Endothelial cell (in vitro differentiated cells): ENCODE measurements at regions not wholly inside any gene's neighbourhood (a gene's known extent, or its start where the extent isn't known, plus 50 kb on each side); places are given as distances from the start of the nearest gene placed in this dataset.
"Not testable (repeated sequence)": the region's sequence is repeated elsewhere in the genome, so short reads cannot be mapped to it uniquely, and the experiment has no call there.

ENCODE experiments used
- DNase-seq: peaks from one replicate; pipeline ENCODE4 v3.0.0; 2021; ENCODE audit warnings: low spot score
- H3K27ac Mint-ChIP-seq: one replicate; pipeline ENCODE4 v1.8.0; 2021; ENCODE audit warnings: mixed read lengths, inconsistent platforms; ENCODE audit not compliant: unreplicated experiment
- H3K27me3 Mint-ChIP-seq: one replicate; pipeline ENCODE4 v1.8.0; 2021; ENCODE audit warnings: mild to moderate bottlenecking, moderate library complexity, mixed read lengths, inconsistent platforms; ENCODE audit not compliant: unreplicated experiment
- H3K36me3 Mint-ChIP-seq: one replicate; pipeline ENCODE4 v1.8.0; 2021; ENCODE audit warnings: mild to moderate bottlenecking, low read depth, mixed read lengths, inconsistent platforms; ENCODE audit not compliant: unreplicated experiment
- H3K4me1 Mint-ChIP-seq: one replicate; pipeline ENCODE4 v1.8.0; 2021; ENCODE audit warnings: mild to moderate bottlenecking, mixed read lengths, inconsistent platforms; ENCODE audit not compliant: unreplicated experiment
- H3K4me3 Mint-ChIP-seq: one replicate; pipeline ENCODE4 v1.8.0; 2021; ENCODE audit warnings: mild to moderate bottlenecking, mixed read lengths, inconsistent platforms; ENCODE audit not compliant: unreplicated experiment
- H3K9me3 Mint-ChIP-seq: one replicate; pipeline ENCODE4 v1.8.0; 2021; ENCODE audit warnings: mixed read lengths, inconsistent platforms; ENCODE audit not compliant: unreplicated experiment
- CTCF ChIP-seq: fragments of 200-600 bp; sonication (generic); IDR thresholded peaks from one replicate; pipeline ENCODE4 v1.5.0; 2021; ENCODE audit warnings: antibody characterized with exemption; ENCODE audit not compliant: unreplicated experiment

GRCh38 chr1:121558034-121558433 is 373.3 kb downstream of the SRGAP2C start:
- not testable (repeated sequence) for H3K4me3 Mint-ChIP-seq, H3K9me3 Mint-ChIP-seq, H3K27me3 Mint-ChIP-seq, H3K36me3 Mint-ChIP-seq, DNase-seq, H3K4me1 Mint-ChIP-seq
- peak overlapping the region; percentile 83 for H3K27ac Mint-ChIP-seq

- no peak overlapping the region for H3K4me3 Mint-ChIP-seq
- no peak for DNase-seq
- peaks cover 6% of the 10 kb centered on the region for H3K4me1 Mint-ChIP-seq
- no peaks in the 10 kb centered on the region for H3K36me3 Mint-ChIP-seq
- no peaks in the 10 kb centered on the region for H3K9me3 Mint-ChIP-seq
- no peak overlapping the region for H3K27ac Mint-ChIP-seq
- no peaks in the 10 kb centered on the region for H3K27me3 Mint-ChIP-seq
- no peak for TF ChIP-seq CTCF
These were observed 373.7 kb downstream of the SRGAP2C start for GRCh38 chr1:121558514-121558913.

GRCh38 chr1:121566346-121566745 is 381.6 kb downstream of the SRGAP2C start:
- no peaks in the 10 kb centered on the region for H3K4me1 Mint-ChIP-seq
- no peak for TF ChIP-seq CTCF

GRCh38 chr1:121569428-121569827 is 384.7 kb downstream of the SRGAP2C start:
- peaks cover 7% of the 10 kb centered on the region for H3K36me3 Mint-ChIP-seq
- no peak for DNase-seq
- no peaks in the 10 kb centered on the region for H3K4me1 Mint-ChIP-seq
- no peaks in the 10 kb centered on the region for H3K9me3 Mint-ChIP-seq
- no peak overlapping the region for H3K27ac Mint-ChIP-seq
- H3K27me3 Mint-ChIP-seq = no peaks in the 10 kb centered on the region
- no peak for TF ChIP-seq CTCF
- no peak overlapping the region for H3K4me3 Mint-ChIP-seq

More at GRCh38 chr1:121566346-121566745, 381.6 kb downstream of the SRGAP2C start:
- Mint-ChIP-seq H3K27me3 (no peaks in the 10 kb centered on the region), H3K36me3 (no peaks in the 10 kb centered on the region), H3K9me3 (no peaks in the 10 kb centered on the region), H3K27ac (no peak overlapping the region), H3K4me3 (no peak overlapping the region)
- DNase-seq = no peak

- not testable (repeated sequence) for H3K9me3 Mint-ChIP-seq, DNase-seq, H3K4me1 Mint-ChIP-seq, H3K4me3 Mint-ChIP-seq, H3K27ac Mint-ChIP-seq, H3K27me3 Mint-ChIP-seq
- peaks cover 21% of the 10 kb centered on the region for H3K36me3 Mint-ChIP-seq
These were observed 389.2 kb downstream of the SRGAP2C start for GRCh38 chr1:121573881-121574504.

GRCh38 chr1:121574505-121574899 is 389.7 kb downstream of the SRGAP2C start:
- not testable (repeated sequence) for H3K27ac Mint-ChIP-seq, DNase-seq, H3K4me1 Mint-ChIP-seq, H3K4me3 Mint-ChIP-seq, H3K9me3 Mint-ChIP-seq, H3K27me3 Mint-ChIP-seq
- H3K36me3 Mint-ChIP-seq = peaks cover 21% of the 10 kb centered on the region

- H3K27me3 Mint-ChIP-seq, H3K27ac Mint-ChIP-seq, H3K4me1 Mint-ChIP-seq, H3K9me3 Mint-ChIP-seq, H3K4me3 Mint-ChIP-seq, DNase-seq: not testable (repeated sequence)
- peaks cover 15% of the 10 kb centered on the region for H3K36me3 Mint-ChIP-seq
These were observed 398.1 kb downstream of the SRGAP2C start for GRCh38 chr1:121582898-121583297.
